HG03280 (cell line): ENCODE measurements at regions not wholly inside any gene's neighbourhood (a gene's known extent, or its start where the extent isn't known, plus 50 kb on each side); places are given as distances from the start of the nearest gene placed in this dataset.

Source experiments
- ATAC-seq: cut with Tn5 transposase; IDR thresholded peaks from one replicate; pipeline ENCODE4 v1.9.1; 2021; ENCODE audit warnings: mild to moderate bottlenecking, moderate library complexity; ENCODE audit not compliant: unreplicated experiment

GRCh38 chr12:127649961-127650360 lies 617.0 kb upstream of the TMEM132C start:
- ATAC-seq: no peak

DNA sequence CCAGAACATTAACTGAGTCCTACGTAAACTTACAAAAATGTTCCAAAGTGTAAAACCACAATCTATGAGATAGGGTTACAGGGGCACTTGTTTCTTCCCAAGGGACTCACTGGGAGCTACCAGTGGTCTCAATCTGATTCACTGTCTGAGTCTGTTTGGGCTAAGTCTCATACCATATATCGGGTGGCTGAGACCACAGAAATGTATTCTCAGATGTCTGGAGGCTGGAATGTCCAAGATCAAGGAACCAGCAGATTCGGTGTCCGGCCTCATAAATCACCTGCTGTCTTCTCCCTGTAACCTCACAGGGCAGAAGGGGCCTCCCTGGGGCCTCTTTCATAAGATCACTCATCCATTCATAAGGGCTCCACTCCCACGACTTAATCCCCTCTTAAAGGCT lies 616.3 kb upstream of the TMEM132C start:
- ATAC-seq: no peak

DNA sequence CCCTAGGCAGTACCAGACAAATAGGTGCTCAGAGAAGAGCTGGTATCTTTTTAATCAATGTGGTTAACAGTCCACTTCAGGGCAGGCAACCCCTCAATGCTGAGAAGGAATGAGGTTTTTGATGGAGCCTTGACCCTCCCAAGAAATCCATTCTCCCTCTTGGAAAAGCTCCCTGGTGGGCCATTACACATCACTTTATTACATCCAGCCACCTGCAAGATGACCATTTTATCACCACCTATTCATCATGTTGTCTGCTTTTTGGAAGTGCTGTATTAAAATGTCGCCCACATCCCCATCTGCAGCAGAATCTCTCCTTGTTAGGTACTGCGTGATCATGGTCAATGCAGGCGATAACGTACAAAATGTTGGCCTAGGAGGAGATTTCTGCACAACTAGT lies 614.7 kb upstream of the TMEM132C start:
- ATAC-seq: no peak

DNA sequence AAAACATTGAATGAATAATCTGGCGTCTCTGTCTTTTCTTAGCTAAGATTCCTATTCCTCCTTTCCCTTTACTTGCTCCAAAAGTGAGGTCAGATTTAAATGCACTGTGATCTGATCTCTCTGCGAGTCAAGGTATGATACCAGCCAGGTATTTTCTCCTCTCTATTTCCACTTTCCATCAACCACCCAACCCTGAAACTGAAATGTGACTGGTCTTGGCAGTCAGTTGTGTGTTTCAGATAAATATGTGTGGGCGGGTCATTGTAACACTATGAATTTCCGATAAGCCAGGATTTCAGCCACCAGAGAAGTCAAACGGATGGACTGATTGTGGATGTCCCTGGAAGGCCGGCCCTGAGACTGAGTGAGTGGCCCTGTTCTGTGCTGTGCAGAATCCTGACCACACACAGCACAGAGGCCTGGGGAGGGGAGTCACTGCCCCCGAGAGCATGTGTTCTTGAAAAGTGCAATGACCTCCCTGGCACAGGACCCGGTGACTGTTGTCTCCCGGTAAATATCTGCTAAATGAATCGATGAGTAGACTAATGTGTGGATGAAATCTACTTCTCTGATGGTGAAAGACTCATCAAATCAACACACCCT lies 612.5 kb upstream of the TMEM132C start:
- ATAC-seq: no peak

DNA sequence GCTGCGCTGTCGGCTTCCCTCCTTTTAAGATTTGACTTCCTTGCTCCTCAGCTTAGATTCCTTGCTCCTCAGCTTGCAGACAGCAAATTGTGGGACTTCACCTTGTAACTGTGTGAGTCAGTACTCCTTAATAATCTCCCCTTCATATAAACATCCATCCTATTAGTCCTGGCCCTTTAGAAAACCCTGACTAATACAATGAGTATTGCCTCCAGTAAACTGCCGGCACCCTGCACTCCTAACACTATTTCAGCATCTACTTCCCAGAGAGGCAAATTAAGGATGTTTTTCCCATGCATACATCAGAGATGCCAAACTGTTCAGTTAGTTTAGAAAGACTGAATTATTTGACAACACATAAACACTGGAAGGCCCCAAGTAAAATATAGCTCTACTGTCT lies 611.3 kb upstream of the TMEM132C start:
- no peak for ATAC-seq

DNA sequence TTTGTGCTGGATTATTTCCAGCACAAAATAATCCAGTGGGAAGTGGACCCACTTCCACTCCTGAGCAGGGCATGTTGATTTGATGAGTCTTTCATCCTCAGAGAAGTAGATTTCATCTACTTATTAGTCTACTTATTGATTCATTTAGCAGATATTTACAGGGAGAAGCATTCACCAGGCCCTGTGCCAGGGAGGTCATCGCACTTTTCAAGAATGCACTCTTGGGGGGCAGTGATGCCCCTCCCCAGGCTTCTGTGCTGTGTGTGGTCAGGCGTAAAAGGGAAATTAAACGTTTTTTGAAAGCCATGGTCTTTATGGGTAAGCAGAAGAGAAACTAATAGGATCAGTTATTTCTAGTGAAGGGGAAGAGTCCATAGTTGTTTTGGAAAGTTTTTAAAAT lies 610.7 kb upstream of the TMEM132C start:
- ATAC-seq: no peak

DNA sequence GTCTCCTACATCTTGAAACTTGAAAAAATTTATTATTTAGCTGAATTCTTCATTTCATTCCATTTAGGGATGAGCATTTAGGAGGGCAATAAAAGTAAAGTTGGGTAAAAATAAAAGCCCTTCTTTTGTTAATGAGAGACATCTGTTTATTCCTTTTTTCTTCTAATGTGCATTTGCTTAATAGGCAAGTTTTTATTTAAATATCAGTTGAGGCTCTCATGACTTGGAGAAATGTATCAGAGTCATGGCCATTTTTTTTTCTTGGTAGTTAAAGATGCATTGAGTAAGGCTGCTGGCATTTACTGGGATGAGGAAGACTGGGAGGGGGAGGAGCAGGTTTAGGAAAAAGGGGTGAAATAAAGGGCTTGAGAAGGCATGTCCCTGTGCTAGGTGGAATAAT lies 609.9 kb upstream of the TMEM132C start:
- no peak for ATAC-seq

GRCh38 chr12:127660961-127661360 lies 606.0 kb upstream of the TMEM132C start:
- no peak for ATAC-seq

GRCh38 chr12:127663716-127664115 lies 603.3 kb upstream of the TMEM132C start:
- no peak for ATAC-seq

DNA sequence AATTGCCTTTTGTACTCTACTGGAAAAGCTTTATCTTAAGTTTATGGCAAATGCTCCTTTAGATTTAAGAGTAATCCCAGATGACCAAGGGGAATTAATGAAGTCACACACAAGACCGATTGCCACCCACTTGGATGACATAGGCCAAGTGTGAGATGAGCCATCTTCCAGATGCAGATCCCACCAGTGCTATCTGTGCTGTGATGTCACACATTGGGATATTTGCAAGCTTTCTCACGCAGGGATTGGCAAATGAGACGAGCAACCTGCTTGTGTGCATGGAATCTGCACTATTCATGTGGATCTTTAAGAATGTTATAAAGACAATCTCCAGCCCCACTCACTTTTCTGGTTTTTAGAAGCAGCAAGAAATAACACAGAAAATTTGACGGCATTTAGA lies 602.1 kb upstream of the TMEM132C start:
- no peak for ATAC-seq

GRCh38 chr12:127667131-127667685 lies 599.8 kb upstream of the TMEM132C start:
- no peak for ATAC-seq

DNA sequence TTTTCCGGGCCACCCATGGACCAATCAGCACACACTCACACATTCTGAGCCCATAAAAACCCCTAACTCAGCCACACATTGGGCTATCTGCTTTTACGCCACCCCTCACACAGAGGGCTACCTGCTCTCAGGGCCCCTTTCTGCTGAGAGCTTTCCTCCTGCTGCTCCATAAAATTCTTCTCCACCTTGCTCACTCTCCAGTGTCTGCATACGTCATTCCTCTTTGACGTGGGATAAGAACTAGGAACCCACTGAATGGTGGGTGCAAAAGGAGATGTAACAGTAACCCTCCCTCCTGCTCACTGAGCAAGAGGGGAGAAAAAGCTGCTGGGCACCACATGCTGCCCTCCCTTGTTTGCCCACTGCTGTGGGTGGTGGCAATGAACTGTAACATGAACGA lies 596.7 kb upstream of the TMEM132C start:
- no peak for ATAC-seq

- ATAC-seq: no peak
Measured at GRCh38 chr12:127670796-127671195, 596.2 kb upstream of the TMEM132C start.

GRCh38 chr12:127675936-127676335 lies 591.0 kb upstream of the TMEM132C start:
- no peak for ATAC-seq

DNA sequence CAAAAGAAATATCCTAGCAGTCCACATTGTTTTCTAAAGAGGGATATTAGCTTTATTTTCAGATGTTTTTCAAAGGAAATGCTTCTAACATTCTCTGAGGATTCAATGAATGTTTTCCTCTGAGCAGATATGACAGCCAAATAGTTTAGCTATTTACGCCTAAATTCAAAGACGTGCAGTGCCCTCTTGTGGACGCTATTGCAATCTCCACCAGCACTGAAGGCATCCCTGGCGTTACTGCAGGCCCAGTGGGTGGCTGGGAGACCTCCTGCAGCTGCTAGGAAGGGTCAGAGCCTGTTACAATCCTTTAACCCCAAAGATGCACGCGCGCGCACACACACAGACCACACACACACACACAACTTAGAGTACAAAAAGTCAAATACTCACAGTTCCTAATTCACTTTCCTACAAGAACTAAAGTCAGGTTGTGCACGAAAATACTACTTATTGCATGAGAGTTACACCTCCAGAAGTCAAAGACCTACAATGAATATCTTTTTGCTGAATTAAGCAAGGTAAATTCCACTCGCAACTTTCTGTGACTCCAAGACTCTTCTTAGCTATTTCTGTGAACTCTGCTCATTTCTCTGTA lies 589.3 kb upstream of the TMEM132C start:
- ATAC-seq: no peak

DNA sequence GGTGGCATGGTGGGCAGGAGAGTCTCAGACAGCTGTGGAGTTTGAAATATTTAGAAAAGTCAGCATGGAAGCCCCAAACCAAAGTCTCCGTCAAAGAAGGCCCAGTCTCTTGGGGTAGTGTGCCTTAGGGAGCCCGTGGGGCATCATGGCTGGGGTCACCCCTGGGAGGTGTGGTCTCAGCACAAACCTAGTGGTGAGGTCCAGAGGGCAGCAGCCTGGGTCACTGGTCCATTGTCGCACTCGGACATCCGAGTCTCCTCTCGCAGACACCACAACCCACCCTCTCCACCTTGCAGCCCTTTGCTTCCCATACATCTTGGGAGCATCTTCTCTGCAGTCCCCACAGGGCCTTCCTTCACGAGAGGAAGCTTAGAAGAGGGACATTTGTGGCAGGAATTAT lies 588.0 kb upstream of the TMEM132C start:
- no peak for ATAC-seq

GRCh38 chr12:127680516-127680915 lies 586.5 kb upstream of the TMEM132C start:
- no peak for ATAC-seq

DNA sequence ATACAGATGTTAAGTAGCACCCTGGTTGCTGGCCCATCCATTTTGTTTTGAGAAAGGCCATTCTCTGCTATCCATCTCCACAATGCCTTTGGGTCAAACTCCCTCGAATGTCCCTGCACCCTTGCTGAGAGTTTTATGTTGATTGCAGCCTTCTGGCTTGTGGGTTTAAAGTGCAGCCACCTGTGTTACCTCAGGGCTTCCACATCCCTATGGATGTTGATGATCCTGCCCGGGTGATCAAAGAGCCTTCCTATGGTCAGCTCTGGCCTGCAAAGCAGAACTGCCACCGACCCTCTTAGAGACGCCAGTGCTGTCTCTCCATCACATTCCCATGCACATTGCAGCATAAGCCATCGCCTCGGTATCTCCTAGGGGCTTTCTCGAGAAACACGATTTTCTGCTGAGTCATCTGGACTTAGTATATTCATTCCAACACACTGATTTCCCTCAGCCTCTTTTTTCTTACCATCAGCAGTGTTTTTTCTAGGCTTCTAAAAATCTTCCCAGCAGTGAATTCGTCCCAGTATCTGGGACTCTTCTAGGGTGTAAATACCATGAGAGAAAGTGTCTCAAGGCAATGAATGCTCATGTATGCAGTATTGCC lies 585.7 kb upstream of the TMEM132C start:
- no peak for ATAC-seq

DNA sequence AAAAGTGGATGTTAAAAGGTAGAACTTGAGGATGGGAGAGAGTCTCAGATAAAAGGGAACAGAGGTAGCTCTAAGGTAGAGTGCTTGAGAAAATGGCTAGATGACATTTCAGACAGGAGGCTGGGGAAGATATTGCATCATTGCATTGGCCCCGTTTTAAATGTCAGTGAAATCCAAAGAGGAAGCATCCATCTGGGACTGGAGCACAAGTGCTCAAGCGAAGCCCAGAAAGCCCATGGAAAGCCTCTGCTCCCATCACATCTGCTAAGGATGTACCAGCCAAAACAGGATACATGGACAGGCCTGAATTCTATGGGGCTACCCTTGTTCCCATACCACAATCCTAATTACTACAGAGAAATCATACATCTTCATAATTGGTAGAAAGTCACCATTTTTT lies 581.5 kb upstream of the TMEM132C start:
- no peak for ATAC-seq

DNA sequence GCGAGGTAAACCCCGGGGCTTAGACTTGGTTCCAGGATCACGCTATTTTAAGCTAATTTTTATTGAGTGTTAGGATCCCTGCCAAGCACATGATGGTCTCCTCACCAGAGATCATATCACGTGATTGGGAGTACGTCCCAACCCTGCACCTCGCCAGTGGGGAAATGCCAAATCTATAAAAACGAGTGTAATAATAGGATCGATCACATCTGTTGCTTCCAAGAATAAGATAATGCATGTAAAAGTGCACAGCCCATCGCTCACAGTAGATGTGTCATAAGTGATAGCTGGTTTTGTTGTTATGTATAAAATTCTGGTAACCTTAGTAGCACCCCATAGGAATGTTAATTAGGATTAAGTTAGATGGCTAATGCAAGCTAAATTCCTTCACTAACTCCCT lies 581.0 kb upstream of the TMEM132C start:
- no peak for ATAC-seq

- no peak for ATAC-seq
Measured at GRCh38 chr12:127687181-127687580, 579.8 kb upstream of the TMEM132C start.

DNA sequence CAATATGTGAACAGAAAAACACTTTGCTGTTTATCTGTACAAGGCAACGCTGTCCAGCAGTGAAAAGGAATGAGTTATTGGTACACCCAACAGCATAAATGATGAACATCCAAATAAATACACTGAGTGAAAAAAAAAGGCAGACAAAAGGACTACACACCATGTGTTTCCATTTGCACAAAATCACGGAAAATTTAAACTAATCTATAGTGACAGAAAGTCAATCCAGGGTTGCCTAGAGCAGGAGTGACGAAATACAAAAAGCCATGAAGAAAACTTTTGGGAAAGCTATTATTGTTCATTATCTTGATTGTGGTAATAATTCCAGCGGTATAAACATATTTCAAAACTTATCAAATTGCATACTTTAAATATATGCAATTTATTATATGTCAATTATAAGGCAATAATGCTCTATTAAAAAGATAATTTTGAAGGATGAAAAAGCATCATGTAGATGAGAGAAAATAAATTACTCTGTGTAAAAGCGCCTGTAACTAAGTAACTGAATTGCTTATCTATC lies 578.0 kb upstream of the TMEM132C start:
- no peak for ATAC-seq
